ENCODE measurements at regions not wholly inside any gene's neighbourhood (a gene's known extent, or its start where the extent isn't known, plus 50 kb on each side); places are given as distances from the start of the nearest gene placed in this dataset.

DNA sequence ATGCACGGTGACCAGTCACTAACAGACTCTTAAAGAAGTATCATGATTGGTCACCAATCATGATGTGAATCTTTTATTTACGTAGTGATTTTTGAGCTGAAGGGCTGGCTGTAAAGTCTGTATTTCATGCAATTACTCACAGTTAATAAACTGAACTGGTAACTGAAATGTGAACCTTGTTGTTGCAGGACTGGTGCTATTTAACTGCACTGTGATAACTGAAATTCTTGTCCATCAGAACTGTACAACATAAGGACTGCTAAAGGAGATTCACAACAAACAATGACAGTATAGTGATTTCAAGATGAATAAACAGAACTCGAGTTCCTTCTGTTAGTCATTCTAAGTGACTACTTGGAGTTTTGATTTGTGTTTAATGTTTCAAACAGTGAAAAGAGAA lies 316.6 kb downstream of the TPBG start:
- H4K20me1 ChIP-seq (ENCODE audit: insufficient read depth, low read length), result no peaks in the 10 kb centered on the region
- H3K79me2 ChIP-seq (ENCODE audit: insufficient read depth, low read length), result no peaks in the 10 kb centered on the region
- Mint-ChIP-seq H3K27ac (no peak overlapping the region), H3K27me3 (ENCODE audit: low read depth in 3 of 3) (no peaks in the 10 kb centered on the region), H3K36me3 (no peaks in the 10 kb centered on the region), H3K4me1 (no peaks in the 10 kb centered on the region), H3K9me3 (peaks cover 5 to 16% (median 11%) of the 10 kb centered on the region in 7 donors), H3K4me3 (no peak overlapping the region)
- peaks cover 8 to 28% of the 10 kb centered on the region in 2 donors for H3K9me3 ChIP-seq (replicated peaks in 1 of 2; ENCODE audit: control insufficient read depth in 1 of 2, insufficient read depth in 1 of 2, low read length in 2 of 2)
- DNase-seq, result no peak
- H2AFZ ChIP-seq (ENCODE audit: insufficient read depth, low read depth, low read length, poor library complexity, severe bottlenecking), result no peak overlapping the region
- H3K27ac ChIP-seq (ENCODE audit: low read depth in 1 of 2, low read length in 2 of 2), result no peak overlapping the region
- no peak overlapping the region for H3K9ac ChIP-seq (ENCODE audit: insufficient read depth, low read length, poor library complexity, severe bottlenecking)
- no peak overlapping the region for H3K4me2 ChIP-seq (replicated peaks; ENCODE audit: extremely low read depth, low read length, poor library complexity, severe bottlenecking)
- WGBS (ENCODE audit: insufficient coverage), result no CpG with 5 or more reads among the region's 3 CpGs
- TF ChIP-seq, protein P1, sequence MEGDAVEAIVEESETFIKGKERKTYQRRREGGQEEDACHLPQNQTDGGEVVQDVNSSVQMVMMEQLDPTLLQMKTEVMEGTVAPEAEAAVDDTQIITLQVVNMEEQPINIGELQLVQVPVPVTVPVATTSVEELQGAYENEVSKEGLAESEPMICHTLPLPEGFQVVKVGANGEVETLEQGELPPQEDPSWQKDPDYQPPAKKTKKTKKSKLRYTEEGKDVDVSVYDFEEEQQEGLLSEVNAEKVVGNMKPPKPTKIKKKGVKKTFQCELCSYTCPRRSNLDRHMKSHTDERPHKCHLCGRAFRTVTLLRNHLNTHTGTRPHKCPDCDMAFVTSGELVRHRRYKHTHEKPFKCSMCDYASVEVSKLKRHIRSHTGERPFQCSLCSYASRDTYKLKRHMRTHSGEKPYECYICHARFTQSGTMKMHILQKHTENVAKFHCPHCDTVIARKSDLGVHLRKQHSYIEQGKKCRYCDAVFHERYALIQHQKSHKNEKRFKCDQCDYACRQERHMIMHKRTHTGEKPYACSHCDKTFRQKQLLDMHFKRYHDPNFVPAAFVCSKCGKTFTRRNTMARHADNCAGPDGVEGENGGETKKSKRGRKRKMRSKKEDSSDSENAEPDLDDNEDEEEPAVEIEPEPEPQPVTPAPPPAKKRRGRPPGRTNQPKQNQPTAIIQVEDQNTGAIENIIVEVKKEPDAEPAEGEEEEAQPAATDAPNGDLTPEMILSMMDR (IDR thresholded peaks at IDR 0.05), result no peak
- H3K36me3 ChIP-seq (replicated peaks in 1 of 2; ENCODE audit: control insufficient read depth in 1 of 2, insufficient read depth in 2 of 2, low read length in 2 of 2), result no peaks in the 10 kb centered on the region
- no peaks in the 10 kb centered on the region for H3K27me3 ChIP-seq (ENCODE audit: control insufficient read depth in 2 of 2, insufficient read depth in 2 of 2, low read length in 2 of 2)
- intact Hi-C loops (cut with micrococcal nuclease), result no loop called here
- no peak overlapping the region for H3K4me3 ChIP-seq (replicated peaks in 1 of 3; ENCODE audit: low read depth in 2 of 3, low read length in 3 of 3)
- H3K4me1 ChIP-seq (ENCODE audit: control insufficient read depth in 1 of 2, insufficient read depth in 2 of 2, low read length in 2 of 2), result no peaks in the 10 kb centered on the region

DNA sequence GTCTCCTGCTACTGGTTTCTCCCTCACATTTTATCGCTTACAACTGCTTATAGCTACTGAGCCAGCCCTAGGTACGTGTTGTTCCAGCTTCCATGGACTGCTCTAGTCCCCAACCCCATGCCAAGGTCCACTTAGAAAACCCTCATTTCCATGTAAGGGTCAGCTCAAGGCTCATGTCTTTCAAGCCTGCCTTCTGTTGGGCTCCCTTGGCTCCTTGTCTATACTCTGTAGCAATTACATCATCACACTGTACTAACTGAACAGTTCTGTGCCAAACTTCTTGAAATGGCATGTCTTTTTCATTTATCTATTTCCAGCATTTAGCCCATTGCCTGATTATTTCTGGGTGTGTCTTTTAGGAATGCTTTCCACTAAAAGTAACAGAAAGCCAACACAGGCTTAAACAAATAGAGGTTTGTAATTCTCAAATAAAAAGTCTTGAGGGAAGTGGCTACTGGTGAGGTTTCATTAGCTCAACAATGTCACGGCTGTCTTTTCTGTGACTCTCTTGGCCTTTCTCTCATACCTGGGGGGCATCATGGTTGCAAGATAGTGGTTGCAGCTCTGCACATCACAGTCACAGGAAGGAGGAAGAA lies 317.6 kb downstream of the TPBG start:
- Histone ChIP-seq H3K9ac (ENCODE audit: insufficient read depth, low read length, poor library complexity, severe bottlenecking) (no peak overlapping the region), H3K36me3 (replicated peaks in 1 of 2; ENCODE audit: control insufficient read depth in 1 of 2, insufficient read depth in 2 of 2, low read length in 2 of 2) (no peaks in the 10 kb centered on the region), H3K9me3 (replicated peaks in 1 of 2; ENCODE audit: control insufficient read depth in 1 of 2, insufficient read depth in 1 of 2, low read length in 2 of 2) (peaks cover 8 to 28% of the 10 kb centered on the region in 2 donors), H4K20me1 (ENCODE audit: insufficient read depth, low read length) (no peaks in the 10 kb centered on the region), H3K4me2 (replicated peaks; ENCODE audit: extremely low read depth, low read length, poor library complexity, severe bottlenecking) (no peak overlapping the region), H3K4me3 (replicated peaks in 1 of 3; ENCODE audit: low read depth in 2 of 3, low read length in 3 of 3) (no peak overlapping the region), H3K27me3 (ENCODE audit: control insufficient read depth in 2 of 2, insufficient read depth in 2 of 2, low read length in 2 of 2) (no peaks in the 10 kb centered on the region), H3K79me2 (ENCODE audit: insufficient read depth, low read length) (no peaks in the 10 kb centered on the region), H3K27ac (ENCODE audit: low read depth in 1 of 2, low read length in 2 of 2) (no peak overlapping the region), H2AFZ (ENCODE audit: insufficient read depth, low read depth, low read length, poor library complexity, severe bottlenecking) (no peak overlapping the region), H3K4me1 (ENCODE audit: control insufficient read depth in 1 of 2, insufficient read depth in 2 of 2, low read length in 2 of 2) (no peaks in the 10 kb centered on the region)
- no peak for DNase-seq
- 83% methylated on average over 3 of the region's 3 CpGs for WGBS (ENCODE audit: insufficient coverage)
- TF ChIP-seq, protein P1 (IDR thresholded peaks at IDR 0.05), result no peak
- Mint-ChIP-seq H3K4me3 (no peak overlapping the region), H3K4me1 (no peaks in the 10 kb centered on the region), H3K27ac (no peak overlapping the region), H3K36me3 (no peaks in the 10 kb centered on the region), H3K27me3 (ENCODE audit: low read depth in 3 of 3) (no peaks in the 10 kb centered on the region), H3K9me3 (peaks cover 5 to 16% (median 11%) of the 10 kb centered on the region in 7 donors)
- intact Hi-C loops (cut with micrococcal nuclease), result no loop called here
